ENCODE measurements at regions not wholly inside any gene's neighbourhood (a gene's known extent, or its start where the extent isn't known, plus 50 kb on each side); places are given as distances from the start of the nearest gene placed in this dataset.

DNA sequence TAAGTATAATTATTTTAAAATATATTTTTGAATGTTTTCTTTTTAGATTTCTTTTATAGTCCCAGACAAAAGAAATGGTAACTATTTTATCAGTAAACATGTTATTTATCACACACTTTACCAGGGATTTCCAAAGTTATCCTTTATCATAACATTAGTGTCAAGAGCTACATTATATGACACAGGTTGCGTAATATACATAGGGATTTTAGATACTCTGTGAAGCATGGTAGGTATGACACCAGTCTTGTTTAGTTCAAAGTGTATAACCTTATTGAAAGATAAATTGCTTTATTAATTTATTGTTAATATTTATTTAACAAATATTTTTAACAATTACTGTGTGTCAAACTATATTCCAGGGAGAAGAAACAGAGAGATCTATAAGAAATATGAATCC, 163.3 kb upstream of the PABPC4L start:
- 91 to 100% methylated on average over 1 of the region's 1 CpG for WGBS, 2 donors
- H3K36me3 ChIP-seq: no peaks in the 10 kb centered on the region
- H3K9me3 ChIP-seq: no peaks in the 10 kb centered on the region
- H3K4me3 ChIP-seq: no peak overlapping the region
- H3K4me1 ChIP-seq: no peaks in the 10 kb centered on the region
- no peak for DNase-seq
- H3K27ac ChIP-seq: no peak overlapping the region
- intact Hi-C loops (cut with DNase I): no loop called here
- TF ChIP-seq, protein P1, sequence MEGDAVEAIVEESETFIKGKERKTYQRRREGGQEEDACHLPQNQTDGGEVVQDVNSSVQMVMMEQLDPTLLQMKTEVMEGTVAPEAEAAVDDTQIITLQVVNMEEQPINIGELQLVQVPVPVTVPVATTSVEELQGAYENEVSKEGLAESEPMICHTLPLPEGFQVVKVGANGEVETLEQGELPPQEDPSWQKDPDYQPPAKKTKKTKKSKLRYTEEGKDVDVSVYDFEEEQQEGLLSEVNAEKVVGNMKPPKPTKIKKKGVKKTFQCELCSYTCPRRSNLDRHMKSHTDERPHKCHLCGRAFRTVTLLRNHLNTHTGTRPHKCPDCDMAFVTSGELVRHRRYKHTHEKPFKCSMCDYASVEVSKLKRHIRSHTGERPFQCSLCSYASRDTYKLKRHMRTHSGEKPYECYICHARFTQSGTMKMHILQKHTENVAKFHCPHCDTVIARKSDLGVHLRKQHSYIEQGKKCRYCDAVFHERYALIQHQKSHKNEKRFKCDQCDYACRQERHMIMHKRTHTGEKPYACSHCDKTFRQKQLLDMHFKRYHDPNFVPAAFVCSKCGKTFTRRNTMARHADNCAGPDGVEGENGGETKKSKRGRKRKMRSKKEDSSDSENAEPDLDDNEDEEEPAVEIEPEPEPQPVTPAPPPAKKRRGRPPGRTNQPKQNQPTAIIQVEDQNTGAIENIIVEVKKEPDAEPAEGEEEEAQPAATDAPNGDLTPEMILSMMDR (IDR thresholded peaks at IDR 0.05): no peak
- no peak for TF ChIP-seq POLR2A (IDR thresholded peaks at IDR 0.05)
- no peaks in the 10 kb centered on the region for H3K27me3 ChIP-seq

- Histone ChIP-seq H3K9me3 (no peaks in the 10 kb centered on the region), H3K27ac (no peak overlapping the region), H3K4me3 (no peak overlapping the region), H3K4me1 (no peaks in the 10 kb centered on the region), H3K27me3 (no peaks in the 10 kb centered on the region), H3K36me3 (no peaks in the 10 kb centered on the region)
- 65 to 68% methylated on average over 2 of the region's 2 CpGs for WGBS, 2 donors
- no peak for TF ChIP-seq POLR2A (IDR thresholded peaks at IDR 0.05)
- TF ChIP-seq, protein P1 (IDR thresholded peaks at IDR 0.05): no peak
- no peak for DNase-seq
- intact Hi-C loops (cut with DNase I): no loop called here
Observed at GRCh38 chr4:134345244-134345643, 143.7 kb upstream of the PABPC4L start.

GRCh38 chr4:134343656-134344055, 142.1 kb upstream of the PABPC4L start:
- intact Hi-C loops (cut with DNase I): no loop called here
- 87 to 91% methylated on average over 5 of the region's 5 CpGs for WGBS, 2 donors
- Histone ChIP-seq H3K9me3 (no peaks in the 10 kb centered on the region), H3K4me3 (no peak overlapping the region), H3K4me1 (no peaks in the 10 kb centered on the region), H3K27ac (no peak overlapping the region), H3K27me3 (no peaks in the 10 kb centered on the region), H3K36me3 (no peaks in the 10 kb centered on the region)
- TF ChIP-seq, protein P1 (IDR thresholded peaks at IDR 0.05): no peak
- no peak for TF ChIP-seq POLR2A (IDR thresholded peaks at IDR 0.05)
- DNase-seq: no peak

DNA sequence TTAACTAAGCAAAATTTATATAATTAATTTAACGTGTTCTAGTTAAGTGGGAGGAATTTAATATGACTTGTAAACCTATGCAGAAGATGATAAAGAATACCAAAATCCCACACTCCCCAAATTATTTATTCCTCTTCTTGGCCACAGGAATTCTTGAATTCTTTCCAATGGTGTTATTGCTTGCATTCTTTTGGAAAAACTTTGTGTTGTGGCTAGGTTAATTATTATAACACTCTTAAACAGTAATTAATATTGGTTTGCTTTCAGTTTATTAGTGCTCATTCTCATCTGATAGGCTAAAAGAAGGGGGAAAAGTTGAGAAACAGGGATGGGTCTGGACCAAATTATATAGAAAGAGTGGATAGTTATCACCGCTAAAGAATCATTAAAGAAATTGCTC, 141.5 kb upstream of the PABPC4L start:
- no peak for TF ChIP-seq POLR2A (IDR thresholded peaks at IDR 0.05)
- TF ChIP-seq, protein P1 (IDR thresholded peaks at IDR 0.05): no peak
- intact Hi-C loops (cut with DNase I): no loop called here
- H3K4me1 ChIP-seq: no peaks in the 10 kb centered on the region
- no peak overlapping the region for H3K27ac ChIP-seq
- 0 to 48% methylated on average over 2 of the region's 2 CpGs for WGBS, 2 donors
- H3K36me3 ChIP-seq: no peaks in the 10 kb centered on the region
- DNase-seq: no peak
- no peak overlapping the region for H3K4me3 ChIP-seq
- H3K9me3 ChIP-seq: no peaks in the 10 kb centered on the region
- H3K27me3 ChIP-seq: no peaks in the 10 kb centered on the region

DNA sequence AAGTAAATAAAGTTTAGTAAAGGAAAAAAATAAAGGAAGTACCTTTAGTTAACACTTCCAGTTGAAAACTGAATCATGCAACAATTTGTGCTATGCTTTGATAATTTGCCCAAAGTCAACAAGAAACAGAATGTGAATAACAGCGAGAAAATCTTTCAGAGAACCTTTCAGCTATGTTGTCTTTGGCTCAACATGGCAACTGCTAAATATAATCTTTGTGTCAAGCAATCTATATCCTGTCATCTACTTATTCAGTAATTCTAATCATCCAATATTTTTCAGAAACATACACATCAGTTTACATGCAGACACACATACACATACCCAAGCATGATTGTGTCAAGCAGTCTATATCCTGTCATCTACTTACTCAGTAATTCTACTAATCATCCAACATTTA, 136.0 kb upstream of the PABPC4L start:
- Histone ChIP-seq H3K36me3 (no peaks in the 10 kb centered on the region), H3K4me1 (no peaks in the 10 kb centered on the region), H3K27ac (no peak overlapping the region), H3K9me3 (no peaks in the 10 kb centered on the region), H3K4me3 (no peak overlapping the region), H3K27me3 (no peaks in the 10 kb centered on the region)
- intact Hi-C loops (cut with DNase I): no loop called here
- 21 to 33% methylated on average over 1 of the region's 1 CpG for WGBS, 2 donors
- TF ChIP-seq, protein P1 (IDR thresholded peaks at IDR 0.05): no peak
- no peak for TF ChIP-seq POLR2A (IDR thresholded peaks at IDR 0.05)
- no peak for DNase-seq
